ENCODE measurements at regions not wholly inside any gene's neighbourhood (a gene's known extent, or its start where the extent isn't known, plus 50 kb on each side); places are given as distances from the start of the nearest gene placed in this dataset.
A peak's percentile ranks its signal among the peaks of the same experiment; 100 is the strongest.

- TF ChIP-seq, protein P1, sequence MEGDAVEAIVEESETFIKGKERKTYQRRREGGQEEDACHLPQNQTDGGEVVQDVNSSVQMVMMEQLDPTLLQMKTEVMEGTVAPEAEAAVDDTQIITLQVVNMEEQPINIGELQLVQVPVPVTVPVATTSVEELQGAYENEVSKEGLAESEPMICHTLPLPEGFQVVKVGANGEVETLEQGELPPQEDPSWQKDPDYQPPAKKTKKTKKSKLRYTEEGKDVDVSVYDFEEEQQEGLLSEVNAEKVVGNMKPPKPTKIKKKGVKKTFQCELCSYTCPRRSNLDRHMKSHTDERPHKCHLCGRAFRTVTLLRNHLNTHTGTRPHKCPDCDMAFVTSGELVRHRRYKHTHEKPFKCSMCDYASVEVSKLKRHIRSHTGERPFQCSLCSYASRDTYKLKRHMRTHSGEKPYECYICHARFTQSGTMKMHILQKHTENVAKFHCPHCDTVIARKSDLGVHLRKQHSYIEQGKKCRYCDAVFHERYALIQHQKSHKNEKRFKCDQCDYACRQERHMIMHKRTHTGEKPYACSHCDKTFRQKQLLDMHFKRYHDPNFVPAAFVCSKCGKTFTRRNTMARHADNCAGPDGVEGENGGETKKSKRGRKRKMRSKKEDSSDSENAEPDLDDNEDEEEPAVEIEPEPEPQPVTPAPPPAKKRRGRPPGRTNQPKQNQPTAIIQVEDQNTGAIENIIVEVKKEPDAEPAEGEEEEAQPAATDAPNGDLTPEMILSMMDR (IDR thresholded peaks at IDR 0.05; ENCODE audit: unreplicated experiment), result no peak
- DNase-seq (ENCODE audit: low spot score), result no peak
- peaks cover 5% of the 10 kb centered on the region for H3K27me3 Mint-ChIP-seq (ENCODE audit: unreplicated experiment)
- H3K27ac Mint-ChIP-seq (ENCODE audit: unreplicated experiment), result no peak overlapping the region
- H3K9me3 Mint-ChIP-seq (ENCODE audit: unreplicated experiment), result no peaks in the 10 kb centered on the region
- H3K36me3 Mint-ChIP-seq (ENCODE audit: low read depth, unreplicated experiment), result no peaks in the 10 kb centered on the region
- H3K4me1 Mint-ChIP-seq (ENCODE audit: unreplicated experiment), result peaks cover 12% of the 10 kb centered on the region
- H3K4me3 Mint-ChIP-seq (ENCODE audit: unreplicated experiment), result no peak overlapping the region
Measured at GRCh38 chr19:32201211-32201610, 144.2 kb upstream of the ZNF507 start.

DNA sequence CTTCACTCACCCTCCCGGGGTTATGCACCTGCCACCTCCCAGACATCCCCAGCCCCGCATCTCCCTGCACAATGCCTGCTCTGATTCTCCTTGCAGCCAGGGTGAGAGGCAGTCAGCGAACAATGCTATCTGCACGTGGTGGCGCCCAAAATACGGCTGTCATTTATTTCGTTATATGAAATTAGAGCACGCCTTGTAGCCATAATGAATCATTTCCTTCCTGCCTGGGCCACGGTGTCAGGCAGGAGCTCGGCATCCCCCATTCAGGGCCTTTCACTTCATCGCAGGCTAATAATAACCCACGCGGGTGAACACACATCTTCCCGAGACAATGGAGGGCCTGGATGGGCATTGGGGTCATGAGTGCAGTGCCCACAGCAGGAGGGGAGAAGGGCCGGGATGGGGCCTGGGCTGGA is 143.8 kb upstream of the ZNF507 start:
- TF ChIP-seq, protein P1 (IDR thresholded peaks at IDR 0.05; ENCODE audit: unreplicated experiment), result no peak
- no peaks in the 10 kb centered on the region for H3K36me3 Mint-ChIP-seq (ENCODE audit: low read depth, unreplicated experiment)
- H3K4me3 Mint-ChIP-seq (ENCODE audit: unreplicated experiment), result no peak overlapping the region
- H3K27ac Mint-ChIP-seq (ENCODE audit: unreplicated experiment), result no peak overlapping the region
- peaks cover 14% of the 10 kb centered on the region for H3K4me1 Mint-ChIP-seq (ENCODE audit: unreplicated experiment)
- DNase-seq (ENCODE audit: low spot score), result no peak
- H3K9me3 Mint-ChIP-seq (ENCODE audit: unreplicated experiment), result no peaks in the 10 kb centered on the region
- H3K27me3 Mint-ChIP-seq (ENCODE audit: unreplicated experiment), result peaks cover 7% of the 10 kb centered on the region

DNA sequence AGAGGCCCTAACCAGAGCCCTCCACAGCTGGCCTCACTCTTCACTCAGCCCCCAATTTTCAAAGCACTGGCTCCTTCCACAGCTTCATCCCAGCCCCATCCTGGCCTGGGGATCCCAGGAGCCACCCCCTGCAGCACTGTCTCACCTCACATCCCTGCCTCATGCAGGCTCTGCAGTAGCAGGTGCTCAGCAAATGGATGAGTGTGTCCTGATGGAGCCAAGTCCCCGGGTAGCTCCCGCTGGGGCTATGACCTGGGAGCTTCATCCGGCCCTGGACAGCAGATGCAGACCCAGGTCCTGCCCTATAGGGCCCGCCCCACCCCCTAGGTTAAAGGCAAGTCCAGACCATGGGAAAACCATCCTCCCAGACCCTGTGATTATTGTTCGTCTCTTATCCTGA is 143.2 kb upstream of the ZNF507 start:
- TF ChIP-seq, protein P1 (IDR thresholded peaks at IDR 0.05; ENCODE audit: unreplicated experiment), result no peak
- no peaks in the 10 kb centered on the region for H3K9me3 Mint-ChIP-seq (ENCODE audit: unreplicated experiment)
- H3K36me3 Mint-ChIP-seq (ENCODE audit: low read depth, unreplicated experiment), result no peaks in the 10 kb centered on the region
- H3K27me3 Mint-ChIP-seq (ENCODE audit: unreplicated experiment), result peaks cover 7% of the 10 kb centered on the region
- no peak overlapping the region for H3K4me3 Mint-ChIP-seq (ENCODE audit: unreplicated experiment)
- peaks cover 14% of the 10 kb centered on the region for H3K4me1 Mint-ChIP-seq (ENCODE audit: unreplicated experiment)
- DNase-seq (ENCODE audit: low spot score), result no peak
- no peak overlapping the region for H3K27ac Mint-ChIP-seq (ENCODE audit: unreplicated experiment)

GRCh38 chr19:32203161-32203560 is 142.2 kb upstream of the ZNF507 start:
- H3K4me3 Mint-ChIP-seq (ENCODE audit: unreplicated experiment), result no peak overlapping the region
- peaks cover 7% of the 10 kb centered on the region for H3K27me3 Mint-ChIP-seq (ENCODE audit: unreplicated experiment)
- TF ChIP-seq, protein P1 (IDR thresholded peaks at IDR 0.05; ENCODE audit: unreplicated experiment), result no peak
- H3K36me3 Mint-ChIP-seq (ENCODE audit: low read depth, unreplicated experiment), result no peaks in the 10 kb centered on the region
- no peak for DNase-seq (ENCODE audit: low spot score)
- H3K4me1 Mint-ChIP-seq (ENCODE audit: unreplicated experiment), result peaks cover 14% of the 10 kb centered on the region
- no peak overlapping the region for H3K27ac Mint-ChIP-seq (ENCODE audit: unreplicated experiment)
- H3K9me3 Mint-ChIP-seq (ENCODE audit: unreplicated experiment), result no peaks in the 10 kb centered on the region

GRCh38 chr19:32206065-32206464 is 139.3 kb upstream of the ZNF507 start:
- DNase-seq (ENCODE audit: low spot score), result no peak
- Mint-ChIP-seq H3K27ac (ENCODE audit: unreplicated experiment) (peak overlapping the region; percentile 92), H3K27me3 (ENCODE audit: unreplicated experiment) (peaks cover 5% of the 10 kb centered on the region), H3K36me3 (ENCODE audit: low read depth, unreplicated experiment) (no peaks in the 10 kb centered on the region), H3K4me1 (ENCODE audit: unreplicated experiment) (peaks cover 14% of the 10 kb centered on the region), H3K9me3 (ENCODE audit: unreplicated experiment) (no peaks in the 10 kb centered on the region), H3K4me3 (ENCODE audit: unreplicated experiment) (peak overlapping the region; percentile 14)
- TF ChIP-seq, protein P1 (IDR thresholded peaks at IDR 0.05; ENCODE audit: unreplicated experiment), result no peak

Measured in endothelial cell (in vitro differentiated cells).